Skin of body (tissue), 1 donor: ENCODE measurements at regions not wholly inside any gene's neighbourhood (a gene's known extent, or its start where the extent isn't known, plus 50 kb on each side); places are given as distances from the start of the nearest gene placed in this dataset.

ENCODE experiments used
- DNase-seq: peaks from one replicate; lab custom pipeline; 2025; lab: John Stamatoyannopoulos, UW

DNA sequence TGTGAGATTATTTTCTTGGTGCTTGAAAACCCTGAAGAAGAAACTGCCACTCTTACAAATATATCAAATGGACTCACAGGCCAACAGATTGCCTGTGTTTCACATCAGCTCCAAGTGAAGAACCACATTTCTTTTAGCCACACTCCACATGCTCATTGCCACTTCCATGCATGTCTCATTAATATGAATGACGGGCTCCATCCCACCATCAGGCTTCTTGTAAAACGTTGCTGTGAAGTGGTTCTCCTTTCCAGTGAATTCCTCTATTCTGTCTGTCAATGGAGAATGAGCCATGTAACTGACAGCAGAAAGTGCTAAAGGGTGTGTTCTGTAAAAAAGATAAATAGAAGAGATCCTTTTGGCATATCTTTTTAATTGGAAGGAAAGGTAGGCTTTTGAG is 188.2 kb upstream of the RMST start:
- DNase-seq, result no peak

DNA sequence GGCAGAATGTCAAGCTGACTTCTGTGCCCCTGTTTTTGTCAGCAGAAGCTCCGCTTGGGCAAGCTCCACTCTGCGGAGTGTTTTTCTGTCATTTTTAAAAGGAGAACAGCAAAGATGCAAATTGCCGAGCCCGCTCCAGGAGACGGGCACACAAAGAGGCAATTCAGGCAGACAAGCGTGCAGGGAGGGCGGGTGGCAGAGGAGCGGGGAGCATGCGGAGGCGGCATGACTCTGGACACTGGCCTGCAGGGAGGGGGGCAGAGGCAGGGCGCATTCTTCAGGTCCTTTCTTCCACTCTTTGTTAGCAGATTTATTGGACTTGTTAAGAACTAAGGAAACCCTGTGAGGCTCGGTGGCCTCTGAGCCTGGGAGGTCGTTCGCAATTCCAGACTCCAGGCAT is 187.3 kb upstream of the RMST start:
- no peak for DNase-seq

DNA sequence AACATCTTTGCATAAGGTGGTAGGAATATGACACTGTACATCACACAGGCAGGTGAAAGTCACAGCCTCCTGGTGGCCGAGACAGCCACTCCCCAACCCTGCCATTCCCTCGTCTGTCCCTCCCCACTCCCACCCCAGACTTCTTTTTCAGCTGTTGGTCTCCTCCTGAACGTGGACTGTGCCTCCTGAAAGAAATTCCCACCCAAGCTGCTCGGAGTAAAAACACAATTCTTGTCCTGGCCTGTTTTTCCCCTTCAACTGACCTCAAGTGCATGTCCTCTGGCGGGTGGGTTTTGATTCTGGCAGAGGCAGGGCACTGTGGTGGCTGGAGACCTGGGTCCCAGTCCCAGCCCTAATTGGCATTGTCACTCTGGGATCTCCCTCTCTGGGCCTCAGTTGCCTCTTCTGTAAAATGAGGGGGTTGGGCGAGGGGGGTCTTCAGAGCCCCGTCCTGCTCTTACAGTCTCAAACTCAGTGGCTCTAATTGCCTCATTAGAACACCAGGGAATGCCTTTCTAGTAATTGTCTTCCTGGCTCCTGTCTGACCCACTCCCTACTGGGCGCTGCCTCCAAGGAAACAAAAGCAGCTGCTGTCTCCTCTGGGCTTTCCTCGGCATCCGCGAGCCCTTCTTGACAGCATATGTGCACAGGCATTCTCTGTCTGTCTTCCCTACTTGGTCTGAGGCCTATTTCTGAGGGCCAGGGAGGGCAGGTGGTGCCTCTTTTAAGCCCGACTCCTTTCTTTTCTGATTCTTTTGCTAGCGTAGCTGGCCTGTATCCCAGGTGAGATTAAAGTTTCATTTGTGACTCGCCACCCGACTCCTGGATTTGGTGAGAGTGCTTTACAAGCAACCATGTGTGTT is 186.6 kb upstream of the RMST start:
- DNase-seq, result no peak

DNA sequence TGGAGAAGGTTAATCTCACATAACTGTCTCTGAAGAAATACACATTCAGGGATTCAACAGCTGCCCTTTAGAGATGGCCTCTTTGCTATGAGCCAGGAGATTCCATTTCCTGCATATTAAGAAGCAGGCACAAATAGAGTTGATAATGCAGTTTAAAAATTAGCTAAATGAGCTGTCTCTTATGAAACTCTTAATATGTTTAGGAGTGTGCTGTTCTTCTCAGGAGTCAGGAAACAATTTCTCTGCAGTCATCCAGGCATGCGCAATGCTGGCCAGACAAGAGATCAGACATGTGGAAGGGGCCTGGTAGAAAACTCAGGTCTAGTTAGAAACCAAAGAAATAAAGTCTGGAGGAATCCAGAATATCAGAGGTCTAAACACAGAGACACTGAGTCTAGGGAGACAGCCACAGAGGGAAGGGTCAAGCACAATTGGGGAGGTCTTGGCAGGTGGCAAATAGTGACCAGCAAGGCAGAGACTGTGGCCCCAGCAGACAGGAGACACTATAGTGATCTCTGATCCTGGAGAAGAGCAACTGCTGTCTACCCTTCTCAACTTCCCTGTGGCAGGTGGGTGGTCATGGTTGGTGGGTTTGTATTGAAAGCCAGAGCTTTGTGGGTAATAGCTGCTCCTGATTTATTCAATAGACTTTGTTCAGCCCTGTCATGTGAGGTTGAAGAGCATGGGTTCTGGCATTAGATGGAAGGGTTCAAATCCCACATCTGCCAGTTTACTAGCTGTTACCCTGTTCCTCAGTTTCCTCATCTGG is 185.8 kb upstream of the RMST start:
- DNase-seq, result no peak

DNA sequence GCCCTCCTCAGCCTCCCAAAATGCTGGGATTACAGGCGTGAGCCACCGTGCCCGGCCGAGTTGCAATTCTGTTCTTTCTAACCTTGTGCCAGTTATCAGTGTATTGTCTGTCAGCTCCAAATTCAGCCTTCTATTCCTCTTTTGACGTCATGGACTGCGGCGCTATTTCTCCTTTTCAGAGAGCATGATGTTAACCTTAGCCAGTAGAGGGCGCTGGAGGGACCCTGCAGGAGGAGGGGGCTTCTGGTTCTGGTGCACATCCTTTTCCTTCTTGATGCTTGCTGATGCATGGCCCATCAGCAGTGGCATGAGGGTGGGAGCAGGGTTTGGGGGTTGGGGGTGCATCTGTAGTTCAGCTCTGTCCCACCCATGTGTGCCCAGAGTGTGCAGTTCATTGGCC is 179.3 kb upstream of the RMST start:
- no peak for DNase-seq

DNA sequence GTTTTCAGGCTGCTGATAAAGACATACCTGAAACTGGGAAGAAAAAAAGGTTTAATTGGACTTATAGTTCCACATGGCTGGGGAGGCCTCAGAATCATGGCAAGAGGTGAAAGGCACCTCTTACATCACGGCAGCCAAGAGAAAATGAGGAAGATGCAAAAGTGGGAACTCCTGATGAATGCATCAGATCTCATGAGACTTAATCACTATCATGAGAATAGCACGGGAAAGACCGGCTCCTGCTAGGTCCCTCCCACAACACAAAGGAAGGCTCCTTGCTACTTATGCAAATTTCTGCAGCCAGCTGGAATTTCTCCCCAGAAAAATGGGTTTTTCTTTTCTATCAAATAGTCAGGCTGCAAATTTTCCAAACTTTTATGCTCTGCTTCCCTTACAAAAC is 174.1 kb upstream of the RMST start:
- no peak for DNase-seq

DNA sequence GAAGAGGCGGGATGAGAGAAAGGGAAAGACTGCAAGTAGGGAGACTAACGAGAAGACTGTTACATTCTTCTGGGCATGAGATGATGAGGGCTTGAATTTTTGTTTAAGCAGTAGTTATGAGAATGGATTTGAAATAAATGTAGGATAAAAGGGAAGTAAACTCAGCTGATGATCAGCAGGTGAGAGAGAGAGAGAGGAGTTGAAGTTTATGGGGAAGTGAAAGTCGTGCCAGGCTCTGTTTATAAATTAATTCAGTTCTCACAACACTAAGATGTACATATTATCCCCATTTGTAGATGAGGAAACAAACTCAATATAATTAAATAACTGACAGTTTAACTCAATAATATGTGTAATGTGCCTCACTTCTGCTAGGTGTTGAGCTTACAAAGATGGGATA is 170.0 kb upstream of the RMST start:
- no peak for DNase-seq

DNA sequence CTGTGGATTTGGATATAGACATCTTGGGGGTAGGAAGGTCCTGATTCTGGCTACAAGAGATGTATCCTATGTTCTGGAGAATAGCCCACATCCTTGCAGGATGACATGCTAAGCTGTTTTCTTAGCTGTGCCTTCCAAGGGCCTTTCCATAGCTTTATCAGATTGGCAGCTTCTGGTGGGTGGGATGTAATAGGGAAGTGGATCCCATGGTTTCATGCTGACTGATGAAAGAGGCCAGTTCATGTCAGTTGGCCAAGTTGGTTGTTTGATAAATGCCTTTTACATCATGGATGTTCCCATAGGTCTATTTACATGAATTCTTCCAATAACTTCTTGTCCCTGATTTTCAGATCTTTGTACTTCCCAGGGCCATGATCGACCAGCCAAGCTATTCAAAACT is 169.1 kb upstream of the RMST start:
- no peak for DNase-seq

DNA sequence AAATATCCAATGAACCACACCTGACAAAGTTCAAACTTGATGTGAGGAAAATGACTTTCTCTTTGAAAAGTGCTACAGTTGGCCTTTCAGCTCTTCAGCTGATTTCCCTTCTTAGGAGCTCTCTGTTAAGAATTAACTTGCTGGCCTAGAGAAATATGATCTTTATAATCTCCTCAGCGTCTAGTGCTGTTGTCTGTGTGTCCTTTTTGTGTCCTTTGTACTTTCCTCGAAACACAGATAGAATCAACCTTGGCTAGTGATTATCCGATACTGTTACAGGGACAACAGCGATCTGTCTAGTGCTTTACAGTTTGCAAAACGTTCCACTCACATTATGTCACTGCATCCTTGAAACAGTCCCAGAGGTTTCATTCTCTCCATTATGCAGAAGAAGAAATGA is 162.8 kb upstream of the RMST start:
- DNase-seq, result no peak

DNA sequence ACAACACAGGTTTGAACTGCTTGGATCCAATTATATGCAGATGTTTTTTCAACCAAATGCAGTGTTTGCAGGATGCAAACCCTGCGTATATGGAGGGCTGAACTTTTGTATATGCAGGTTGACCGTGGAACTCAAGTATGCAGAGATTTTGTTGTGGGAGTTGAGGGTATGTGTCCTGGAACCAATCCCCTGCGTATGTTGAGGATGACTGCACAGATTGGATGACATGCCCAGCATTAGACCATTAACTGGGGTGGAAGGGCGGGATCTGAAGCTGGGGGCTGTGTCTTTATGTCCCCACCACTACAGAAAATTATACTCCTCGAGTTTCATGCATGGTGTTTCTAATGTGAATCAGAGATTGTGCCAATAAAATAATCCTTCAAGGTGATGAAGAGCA is 162.2 kb upstream of the RMST start:
- DNase-seq, result no peak

DNA sequence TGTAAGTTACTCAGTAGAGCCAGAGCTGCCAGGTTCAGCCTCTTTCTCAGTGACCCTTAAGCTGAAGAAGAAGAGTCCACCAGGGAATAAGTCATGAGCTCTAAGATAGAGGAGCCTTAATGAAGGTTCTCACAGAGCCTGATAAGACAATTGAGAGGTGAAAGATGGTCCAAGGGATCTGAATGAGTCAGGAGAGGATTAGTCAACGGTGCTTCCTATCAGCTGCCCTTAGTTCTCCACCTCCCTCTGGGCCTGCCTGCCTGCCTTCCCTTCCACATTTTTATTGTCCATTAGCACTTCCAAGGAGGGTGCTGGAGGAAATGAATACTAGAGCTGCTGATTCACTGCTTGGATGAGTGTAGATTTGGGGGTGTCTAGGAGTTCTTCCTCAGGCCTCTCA is 161.7 kb upstream of the RMST start:
- DNase-seq, result no peak

DNA sequence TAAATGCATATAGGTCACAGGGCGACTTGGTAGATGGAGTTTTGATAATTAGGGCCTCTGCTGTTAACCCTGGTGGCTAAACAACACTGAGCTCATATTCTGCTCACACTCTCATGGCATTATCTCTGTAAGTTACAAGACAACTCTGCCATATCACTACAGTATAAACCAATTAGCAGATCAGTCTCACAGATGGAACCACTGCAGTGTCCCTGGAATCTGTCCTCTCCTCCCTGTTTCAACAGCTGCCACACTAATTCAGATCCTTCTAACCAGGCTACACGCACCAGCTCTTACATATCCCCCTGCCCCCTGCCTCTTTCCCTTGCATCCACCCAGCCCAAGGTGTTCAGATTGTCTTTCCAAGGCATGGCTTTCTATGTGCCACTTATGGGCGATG is 161.0 kb upstream of the RMST start:
- DNase-seq, result no peak

DNA sequence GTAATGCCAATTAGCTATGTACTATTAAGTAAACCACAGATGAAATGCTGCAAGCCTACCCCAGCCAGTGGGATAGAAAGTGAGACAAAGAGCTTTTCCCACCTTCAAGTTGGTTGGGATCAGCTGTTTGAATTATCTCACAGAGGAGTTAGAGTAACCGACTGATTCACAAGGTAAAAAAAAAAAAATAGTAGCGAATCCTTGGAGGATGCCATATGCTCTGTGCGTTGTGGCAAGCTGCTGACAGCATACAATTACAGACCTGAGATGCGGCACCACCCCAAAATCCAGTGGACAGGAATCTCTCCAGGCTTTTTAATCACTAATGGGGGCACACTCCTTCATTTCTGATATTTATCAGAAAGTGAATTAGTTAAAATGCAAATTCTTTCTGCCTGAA is 157.0 kb upstream of the RMST start:
- DNase-seq, result no peak

DNA sequence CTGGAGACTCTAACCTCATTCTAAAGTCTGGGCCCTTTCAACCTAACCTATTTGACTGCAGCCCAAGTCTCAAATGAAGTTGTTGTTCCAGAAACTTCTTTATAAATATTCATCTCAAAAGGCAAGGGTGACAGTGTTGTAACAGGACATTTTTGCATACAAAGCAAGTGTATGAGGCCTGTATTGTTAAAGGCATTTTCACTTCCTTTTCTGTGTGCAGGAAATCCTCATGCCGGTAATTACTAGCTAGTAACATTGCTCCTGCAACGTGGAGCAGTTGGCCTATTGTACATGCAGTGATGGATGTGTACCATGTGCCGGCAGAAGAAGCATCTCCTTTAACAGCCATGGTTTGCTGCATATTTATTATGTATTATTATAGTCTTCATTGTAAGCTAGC is 156.5 kb upstream of the RMST start:
- no peak for DNase-seq

DNA sequence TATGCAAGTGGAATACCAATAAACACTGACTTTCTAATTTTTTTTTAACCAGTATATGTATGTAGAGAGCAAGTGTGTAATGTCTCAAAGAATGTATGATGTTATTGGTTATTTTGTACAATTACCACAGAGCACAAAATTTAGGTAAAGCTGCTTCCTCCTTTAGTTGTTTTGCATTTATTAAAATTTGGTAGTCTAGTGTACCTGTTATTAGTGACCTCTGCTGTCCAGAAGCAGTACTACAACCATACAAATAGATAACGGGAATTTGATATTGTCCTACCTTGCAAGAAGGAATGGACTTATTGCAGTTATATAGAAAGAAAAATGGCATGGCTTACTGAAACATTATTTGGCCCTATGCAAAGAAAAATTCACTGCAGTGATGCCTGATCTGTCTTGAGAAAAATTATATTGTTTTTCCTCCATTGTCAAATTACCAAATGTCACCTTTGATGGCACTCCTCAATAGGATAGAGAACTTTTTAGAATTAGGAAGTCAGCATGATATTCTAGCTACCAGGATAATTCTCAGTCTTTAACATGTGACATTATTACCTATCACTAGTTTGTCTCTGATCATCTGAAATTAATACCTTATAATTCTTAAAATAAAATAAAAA is 153.9 kb upstream of the RMST start:
- peak; percentile 40 for DNase-seq

DNA sequence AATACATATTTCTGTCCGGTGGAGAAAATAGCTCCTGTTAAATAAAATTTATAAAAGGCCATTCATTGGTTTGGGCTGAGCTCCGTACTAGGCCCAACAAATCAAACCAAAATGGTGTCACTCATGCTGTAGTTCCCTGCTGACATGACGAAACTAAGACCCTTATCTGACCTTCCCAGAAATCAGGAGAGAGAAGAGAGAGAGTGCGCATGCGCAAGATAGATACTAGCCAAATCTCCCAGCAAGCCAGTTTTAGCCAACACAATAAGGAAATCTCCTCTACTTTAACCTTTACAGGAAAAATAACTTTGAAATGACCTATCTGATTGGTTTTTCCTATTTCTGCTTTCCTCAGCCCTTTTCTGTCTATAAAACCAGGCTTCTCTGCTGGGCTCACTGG is 152.7 kb upstream of the RMST start:
- no peak for DNase-seq

DNA sequence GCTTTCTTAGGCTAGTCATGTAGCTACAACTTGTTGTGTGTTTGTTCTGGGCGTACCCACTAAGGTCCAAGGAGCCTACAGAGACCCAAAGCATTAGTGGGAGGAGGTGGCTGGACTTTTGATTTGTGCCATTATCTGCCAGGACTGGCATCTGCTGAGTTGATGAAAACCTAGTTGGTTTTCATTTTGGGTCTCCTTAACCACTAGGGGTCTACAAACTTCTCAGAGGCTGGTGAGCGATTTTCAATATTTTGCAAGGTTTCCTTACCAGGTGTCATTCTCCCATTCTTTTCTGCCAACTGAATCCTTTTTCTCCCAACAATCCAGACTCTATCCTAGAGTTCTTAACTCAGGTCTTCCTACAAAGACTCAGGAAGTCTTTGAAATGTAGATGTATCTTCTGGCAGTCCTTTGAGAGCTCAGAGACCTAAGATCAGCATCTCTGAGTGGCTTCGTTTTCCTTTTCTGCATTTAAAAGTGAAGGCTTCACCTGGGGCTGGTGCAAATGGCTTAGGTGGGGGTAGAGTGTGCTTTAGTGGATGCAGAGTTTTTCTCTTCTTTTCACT is 150.0 kb upstream of the RMST start:
- DNase-seq, result no peak

DNA sequence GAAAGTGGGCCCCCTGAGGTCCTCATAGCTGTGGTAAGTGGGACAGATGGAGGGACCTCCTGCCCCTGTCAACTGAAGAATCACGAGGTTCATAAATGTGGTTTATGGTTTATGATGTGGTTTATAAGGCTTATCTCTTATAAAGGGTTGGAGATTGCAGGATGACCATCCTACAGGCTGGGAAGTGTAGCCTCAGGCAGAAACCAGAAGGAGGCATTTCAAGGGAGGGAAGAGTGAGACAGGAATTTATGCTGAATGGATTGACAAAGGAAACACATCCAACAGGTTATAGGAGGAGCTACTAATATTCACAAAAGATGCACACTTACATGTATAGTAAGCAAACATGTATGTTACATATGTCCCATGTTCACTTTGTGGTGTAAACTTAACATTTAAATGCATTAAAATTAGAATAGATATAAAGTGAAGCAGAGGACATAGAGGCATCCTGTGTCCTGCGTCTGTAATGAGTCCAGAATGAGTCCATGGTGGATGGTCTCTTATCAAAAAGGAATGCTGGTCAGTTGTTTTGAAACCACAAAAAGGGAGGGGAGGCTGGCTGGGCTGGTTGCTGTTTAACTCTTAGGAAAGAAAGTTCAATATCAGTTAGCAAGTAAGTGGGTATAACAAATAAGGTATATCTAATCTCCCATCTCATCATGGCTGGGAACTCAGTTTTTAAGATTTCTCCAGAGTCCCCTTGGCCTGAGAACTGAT is 149.0 kb upstream of the RMST start:
- no peak for DNase-seq

DNA sequence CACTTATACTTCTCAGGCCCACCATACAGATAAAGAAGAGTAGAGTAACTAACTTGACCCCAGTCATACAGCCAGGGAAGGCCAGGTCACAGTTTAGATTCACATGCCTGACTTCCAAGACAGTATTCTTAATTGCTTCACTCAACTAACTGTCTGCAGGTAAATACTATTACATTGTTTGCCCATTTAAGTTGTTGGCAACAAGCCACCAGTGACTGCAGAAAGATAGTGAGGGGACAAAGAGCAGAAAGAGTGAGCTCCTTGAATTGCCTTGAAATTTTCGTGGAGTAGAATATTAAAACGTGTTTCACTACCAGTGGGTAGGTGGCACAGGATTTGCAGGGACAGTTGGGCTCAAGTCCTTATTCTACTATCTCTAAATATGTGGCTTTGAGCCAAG is 146.3 kb upstream of the RMST start:
- DNase-seq, result no peak

DNA sequence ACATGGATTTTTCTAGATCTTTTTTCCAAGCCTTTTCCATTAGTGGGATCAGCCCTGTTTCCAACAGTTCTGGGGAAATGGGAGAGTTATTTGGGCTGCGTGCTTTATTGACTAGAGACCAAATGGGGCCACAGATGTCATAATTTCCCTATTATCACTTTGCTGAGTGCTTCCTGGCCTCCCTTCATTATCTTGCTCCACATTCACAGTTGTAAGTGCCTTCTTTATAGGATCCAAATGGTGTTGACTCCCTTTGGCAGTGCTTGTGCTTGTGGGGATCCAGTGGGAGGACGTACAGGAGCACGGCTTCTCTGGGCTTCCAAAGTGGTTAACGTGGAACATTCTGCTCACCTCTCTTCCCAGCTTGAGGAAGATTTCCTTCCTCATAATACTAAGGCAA is 141.0 kb upstream of the RMST start:
- no peak for DNase-seq

DNA sequence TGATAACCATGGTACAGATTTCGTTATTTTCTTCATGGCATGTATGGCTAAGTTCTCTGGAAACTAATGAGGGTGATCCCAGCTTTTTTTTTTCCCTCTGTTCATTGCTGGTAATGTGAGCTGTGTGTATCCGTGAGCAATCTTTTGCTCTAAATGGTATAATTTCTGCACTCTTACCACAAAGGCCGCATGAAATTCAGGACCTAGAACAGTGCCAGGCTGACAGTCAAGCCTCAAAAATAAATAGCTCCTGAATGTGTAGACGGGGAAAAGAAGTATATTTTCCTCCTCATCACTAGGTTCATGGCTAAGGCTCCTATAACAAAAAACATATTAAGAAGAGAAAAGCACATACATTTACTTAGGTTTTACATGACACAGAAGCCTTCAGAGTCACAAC is 140.2 kb upstream of the RMST start:
- no peak for DNase-seq

DNA sequence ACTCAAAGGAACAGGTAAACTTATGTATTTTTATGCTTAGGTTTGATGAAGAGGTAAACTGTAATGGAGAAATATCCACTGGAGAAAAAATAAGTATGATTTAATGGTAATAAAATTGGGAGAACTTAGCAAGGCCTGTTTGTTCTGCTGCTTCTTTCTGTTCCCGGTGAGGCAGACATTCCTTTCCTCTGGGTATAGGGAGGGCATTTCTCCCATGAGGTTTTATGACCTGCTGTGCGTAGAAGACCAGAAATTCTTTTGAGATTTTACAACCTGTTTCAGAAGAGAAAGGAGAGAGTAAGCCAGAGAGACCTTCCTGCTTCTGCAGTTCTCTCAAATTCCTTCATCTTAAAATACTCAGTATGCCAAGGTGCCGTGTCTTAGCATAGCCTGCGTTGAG is 139.4 kb upstream of the RMST start:
- DNase-seq, result no peak
